ENCODE measurements at regions not wholly inside any gene's neighbourhood (a gene's known extent, or its start where the extent isn't known, plus 50 kb on each side); places are given as distances from the start of the nearest gene placed in this dataset.

DNA sequence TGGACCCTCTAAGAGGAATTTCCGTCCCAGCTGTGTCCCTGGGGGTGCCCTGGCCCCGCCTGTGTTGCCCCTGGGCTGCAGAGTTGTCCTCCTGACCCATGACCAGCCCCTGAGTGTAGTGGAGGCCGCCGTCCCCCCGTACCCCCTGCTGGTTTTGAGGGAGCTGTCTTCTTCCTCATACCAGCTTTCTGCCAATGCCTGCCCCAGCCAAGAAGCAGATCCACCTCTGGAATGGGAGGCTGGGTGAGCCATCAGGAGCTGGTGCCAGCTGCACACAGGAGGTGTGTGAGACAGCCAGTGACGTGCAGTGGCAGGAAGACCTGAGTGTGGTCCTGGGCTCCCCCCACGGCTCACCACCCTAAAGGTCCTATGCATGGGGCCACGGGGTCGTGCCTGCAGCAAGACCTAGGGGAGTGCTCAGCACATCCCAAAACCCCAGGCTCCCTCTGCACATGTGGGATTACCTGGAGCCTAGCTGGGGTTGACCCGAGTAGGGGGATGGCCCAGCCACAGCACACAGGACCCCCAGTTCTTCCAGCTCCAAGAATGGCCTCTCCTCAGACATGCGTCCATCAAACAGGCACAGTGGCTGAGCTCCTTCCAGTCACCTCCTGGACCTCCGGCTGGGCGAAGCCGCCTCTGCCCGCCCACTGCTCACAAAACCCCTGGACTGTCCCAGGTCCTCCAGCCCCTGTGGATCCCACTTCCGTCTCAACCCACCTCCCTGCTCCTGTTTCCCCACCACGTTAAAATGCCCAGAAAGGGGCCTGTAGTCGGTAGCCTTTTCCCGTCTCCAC lies 647.6 kb downstream of the BRD1 start:
- Histone ChIP-seq H3K9ac (ENCODE audit: insufficient read length) (no peak overlapping the region), H3K27ac (no peak overlapping the region), H3K4me3 (no peak overlapping the region), H3K9me3 (ENCODE audit: low read depth, low read length) (no peaks in the 10 kb centered on the region), H3K36me3 (ENCODE audit: insufficient read depth, low read length) (no peaks in the 10 kb centered on the region)
- no peak for TF ChIP-seq EZH2 (IDR thresholded peaks at IDR 0.05)
- no peak for TF ChIP-seq FOXP2 (optimal IDR thresholded peaks at IDR 0.05; ENCODE audit: control extremely low read depth, extremely low read length, insufficient read depth)
- TF ChIP-seq POLR2AphosphoS5 (IDR thresholded peaks at IDR 0.05; ENCODE audit: borderline replicate concordance, low read depth, low read length): no peak
- no peak for DNase-seq (ENCODE audit: low read depth, low spot score)

DNA sequence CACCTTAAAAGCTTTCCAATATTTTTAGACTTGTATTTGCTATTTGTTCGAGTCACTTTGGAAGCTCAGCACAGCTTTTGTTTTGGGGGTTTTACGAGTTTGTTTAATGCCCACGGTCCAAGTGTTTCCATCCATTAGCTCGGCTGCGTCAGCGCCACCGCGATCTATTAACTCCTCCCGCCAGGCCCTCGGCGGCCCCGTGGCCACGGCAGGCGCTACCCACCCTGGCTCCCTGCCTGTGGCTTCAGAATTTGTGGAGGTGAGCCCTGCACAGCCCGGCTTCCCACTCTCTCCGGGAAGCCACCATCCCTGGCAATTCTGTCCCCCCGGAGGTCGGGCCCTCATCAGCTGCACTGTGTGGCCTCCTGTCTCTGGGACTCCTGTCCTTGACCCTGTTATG lies 648.5 kb downstream of the BRD1 start:
- H3K4me3 ChIP-seq: no peak overlapping the region
- no peaks in the 10 kb centered on the region for H3K36me3 ChIP-seq (ENCODE audit: insufficient read depth, low read length)
- H3K9me3 ChIP-seq (ENCODE audit: low read depth, low read length): no peaks in the 10 kb centered on the region
- DNase-seq (ENCODE audit: low read depth, low spot score): no peak
- no peak overlapping the region for H3K27ac ChIP-seq
- no peak for TF ChIP-seq POLR2AphosphoS5 (IDR thresholded peaks at IDR 0.05; ENCODE audit: borderline replicate concordance, low read depth, low read length)
- TF ChIP-seq EZH2 (IDR thresholded peaks at IDR 0.05): no peak
- no peak for TF ChIP-seq FOXP2 (optimal IDR thresholded peaks at IDR 0.05; ENCODE audit: control extremely low read depth, extremely low read length, insufficient read depth)
- H3K9ac ChIP-seq (ENCODE audit: insufficient read length): no peak overlapping the region

DNA sequence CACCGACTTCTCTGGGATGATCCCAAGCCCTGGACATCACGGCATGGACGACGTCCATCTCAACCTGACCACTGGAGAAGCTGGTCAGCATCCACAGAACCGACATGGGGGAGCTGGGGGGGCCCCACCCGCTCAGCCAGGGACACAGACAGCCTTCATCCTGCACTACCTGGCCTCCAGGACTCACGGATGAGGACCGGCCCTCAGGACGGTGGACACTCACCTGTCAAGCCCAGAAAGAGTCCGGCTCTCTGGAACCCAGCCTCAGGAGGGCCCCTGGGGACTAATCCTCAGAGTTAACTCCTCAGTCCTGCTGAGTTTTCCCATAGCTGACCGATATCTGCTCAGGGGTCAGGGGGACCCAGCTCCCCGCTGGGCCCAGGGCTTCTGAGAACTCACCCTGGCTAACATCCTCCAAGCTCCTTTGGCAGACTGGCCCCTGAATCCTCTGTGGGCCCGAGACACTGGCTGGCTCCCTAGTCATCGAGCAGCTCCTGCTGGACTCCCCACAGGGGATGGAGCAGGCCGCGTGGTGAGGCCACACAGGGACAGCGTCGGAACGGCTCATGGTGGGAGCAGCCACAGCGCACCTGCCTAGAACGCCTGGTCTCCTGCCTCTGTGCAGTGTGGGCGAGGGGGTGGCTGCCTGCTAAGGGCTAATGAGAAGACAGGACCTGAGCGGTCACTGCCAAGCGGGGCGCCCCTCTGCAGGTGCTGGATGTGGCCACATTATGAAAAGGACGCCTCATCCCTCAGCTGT lies 649.2 kb downstream of the BRD1 start:
- no peaks in the 10 kb centered on the region for H3K9me3 ChIP-seq (ENCODE audit: low read depth, low read length)
- H3K9ac ChIP-seq (ENCODE audit: insufficient read length): no peak overlapping the region
- no peaks in the 10 kb centered on the region for H3K36me3 ChIP-seq (ENCODE audit: insufficient read depth, low read length)
- DNase-seq (ENCODE audit: low read depth, low spot score): no peak
- TF ChIP-seq POLR2AphosphoS5 (IDR thresholded peaks at IDR 0.05; ENCODE audit: borderline replicate concordance, low read depth, low read length) (no peak), EZH2 (IDR thresholded peaks at IDR 0.05) (no peak), FOXP2 (optimal IDR thresholded peaks at IDR 0.05; ENCODE audit: control extremely low read depth, extremely low read length, insufficient read depth) (no peak)
- no peak overlapping the region for H3K27ac ChIP-seq
- H3K4me3 ChIP-seq: no peak overlapping the region

DNA sequence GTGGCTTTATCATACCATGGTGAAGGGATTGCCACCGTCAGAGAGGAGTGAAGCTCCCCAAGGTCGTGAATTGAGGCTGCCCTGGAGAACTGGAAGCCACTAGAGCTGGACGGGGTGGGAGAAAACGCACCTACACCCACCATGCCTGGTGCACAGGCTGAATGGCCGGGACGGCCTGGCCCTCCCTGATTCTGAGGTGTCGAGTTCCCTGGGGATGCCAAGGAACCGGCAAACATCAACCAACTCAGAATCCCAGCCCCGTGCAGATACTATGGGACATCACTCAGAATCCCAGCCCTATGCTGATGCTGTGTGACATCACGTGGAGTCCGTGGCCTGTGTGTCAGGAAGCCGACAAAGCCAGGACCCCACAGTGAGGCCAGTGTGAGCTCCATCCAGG lies 650.0 kb downstream of the BRD1 start:
- H3K27ac ChIP-seq: no peak overlapping the region
- no peaks in the 10 kb centered on the region for H3K36me3 ChIP-seq (ENCODE audit: insufficient read depth, low read length)
- no peak overlapping the region for H3K4me3 ChIP-seq
- TF ChIP-seq EZH2 (IDR thresholded peaks at IDR 0.05): no peak
- H3K9ac ChIP-seq (ENCODE audit: insufficient read length): no peak overlapping the region
- no peak for DNase-seq (ENCODE audit: low read depth, low spot score)
- no peaks in the 10 kb centered on the region for H3K9me3 ChIP-seq (ENCODE audit: low read depth, low read length)

DNA sequence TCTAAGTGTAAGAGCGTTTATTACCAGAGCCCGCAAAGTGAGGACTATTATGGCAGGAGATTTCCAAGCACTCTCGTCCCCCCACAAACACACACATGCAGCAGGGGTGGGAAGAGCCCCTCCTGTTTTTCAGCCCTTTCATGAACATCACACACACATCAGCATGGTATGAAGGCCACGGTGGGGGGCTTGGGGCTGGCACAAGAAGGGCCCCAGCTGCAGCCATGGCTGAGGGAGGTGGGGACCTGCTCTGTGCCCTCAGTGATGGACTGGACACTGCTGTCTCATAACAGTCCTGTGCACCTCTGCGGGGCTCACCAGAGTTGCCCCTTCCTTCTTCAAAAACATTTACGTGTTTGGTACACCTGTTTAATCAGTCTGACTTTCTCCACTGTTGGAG lies 650.7 kb downstream of the BRD1 start:
- no peak overlapping the region for H3K27ac ChIP-seq
- DNase-seq (ENCODE audit: low read depth, low spot score): no peak

DNA sequence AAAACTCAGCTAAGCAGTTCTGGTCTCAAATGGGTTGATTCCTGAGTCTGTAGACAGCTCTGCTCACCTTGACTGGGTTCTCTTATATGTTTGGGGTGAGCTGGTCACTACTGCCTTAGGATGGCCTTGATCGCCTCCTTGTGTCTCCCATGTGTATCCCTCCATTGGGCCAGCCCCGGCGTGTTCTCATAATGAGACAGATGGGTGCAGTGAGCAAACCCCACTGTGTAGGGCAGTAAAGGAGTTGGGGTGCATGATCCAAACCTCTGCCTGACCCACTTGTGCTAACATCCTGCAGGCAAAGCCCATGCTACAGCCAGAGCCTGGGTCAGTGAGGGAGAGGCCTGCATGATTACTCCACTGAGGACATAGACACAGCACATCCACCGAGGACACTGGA lies 657.6 kb downstream of the BRD1 start:
- Histone ChIP-seq H3K4me3 (no peak overlapping the region), H3K27ac (no peak overlapping the region), H3K36me3 (ENCODE audit: insufficient read depth, low read length) (no peaks in the 10 kb centered on the region), H3K9me3 (ENCODE audit: low read depth, low read length) (no peaks in the 10 kb centered on the region), H3K9ac (ENCODE audit: insufficient read length) (no peak overlapping the region)
- no peak for DNase-seq (ENCODE audit: low read depth, low spot score)
- TF ChIP-seq EZH2 (IDR thresholded peaks at IDR 0.05) (no peak), FOXP2 (optimal IDR thresholded peaks at IDR 0.05; ENCODE audit: control extremely low read depth, extremely low read length, insufficient read depth) (no peak), POLR2AphosphoS5 (IDR thresholded peaks at IDR 0.05; ENCODE audit: borderline replicate concordance, low read depth, low read length) (no peak)

More for the DNA sequence above, 650.7 kb downstream of the BRD1 start:
- no peak overlapping the region for H3K9ac ChIP-seq (ENCODE audit: insufficient read length)
- no peak for TF ChIP-seq FOXP2 (optimal IDR thresholded peaks at IDR 0.05; ENCODE audit: control extremely low read depth, extremely low read length, insufficient read depth)
- TF ChIP-seq EZH2 (IDR thresholded peaks at IDR 0.05): no peak
- no peak for TF ChIP-seq POLR2AphosphoS5 (IDR thresholded peaks at IDR 0.05; ENCODE audit: borderline replicate concordance, low read depth, low read length)
- H3K36me3 ChIP-seq (ENCODE audit: insufficient read depth, low read length): no peaks in the 10 kb centered on the region
- H3K9me3 ChIP-seq (ENCODE audit: low read depth, low read length): no peaks in the 10 kb centered on the region
- no peak overlapping the region for H3K4me3 ChIP-seq

DNA sequence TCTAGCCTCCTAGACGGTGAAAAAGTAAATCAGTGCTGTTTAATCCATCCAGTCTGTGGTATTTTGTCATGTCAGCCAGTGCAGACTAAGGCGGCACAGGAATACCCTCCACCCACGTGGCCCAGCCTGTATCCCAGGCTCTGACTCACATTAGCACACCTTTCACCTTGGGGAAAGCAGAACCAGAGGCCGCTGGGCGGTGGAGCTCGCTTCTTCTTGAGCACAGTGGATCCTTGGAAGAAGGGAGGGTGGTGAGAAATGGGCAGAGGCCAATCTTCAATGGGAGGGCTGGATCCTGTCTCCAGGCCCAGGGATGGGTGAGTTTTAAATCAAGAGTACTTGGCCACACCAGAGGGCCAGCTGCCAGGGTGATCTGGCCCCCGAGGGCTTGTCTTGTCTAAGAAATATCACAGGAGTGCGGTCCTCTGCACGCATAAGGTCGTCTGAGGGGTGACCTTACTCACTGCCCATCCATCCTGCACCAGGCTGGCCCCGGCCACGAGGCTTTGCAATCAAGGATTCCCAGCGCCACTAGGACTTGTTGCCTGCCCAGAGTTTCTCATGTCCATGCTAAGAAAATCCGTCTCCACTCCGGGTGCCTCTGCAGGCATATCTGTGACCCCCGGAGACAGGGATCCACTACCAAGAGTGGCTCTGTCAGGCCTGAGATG lies 658.5 kb downstream of the BRD1 start:
- DNase-seq (ENCODE audit: low read depth, low spot score): no peak
- no peak overlapping the region for H3K27ac ChIP-seq
- no peak overlapping the region for H3K9ac ChIP-seq (ENCODE audit: insufficient read length)
- no peaks in the 10 kb centered on the region for H3K9me3 ChIP-seq (ENCODE audit: low read depth, low read length)
- no peaks in the 10 kb centered on the region for H3K36me3 ChIP-seq (ENCODE audit: insufficient read depth, low read length)
- TF ChIP-seq FOXP2 (optimal IDR thresholded peaks at IDR 0.05; ENCODE audit: control extremely low read depth, extremely low read length, insufficient read depth): no peak
- TF ChIP-seq POLR2AphosphoS5 (IDR thresholded peaks at IDR 0.05; ENCODE audit: borderline replicate concordance, low read depth, low read length): no peak
- TF ChIP-seq EZH2 (IDR thresholded peaks at IDR 0.05): no peak
- no peak overlapping the region for H3K4me3 ChIP-seq

DNA sequence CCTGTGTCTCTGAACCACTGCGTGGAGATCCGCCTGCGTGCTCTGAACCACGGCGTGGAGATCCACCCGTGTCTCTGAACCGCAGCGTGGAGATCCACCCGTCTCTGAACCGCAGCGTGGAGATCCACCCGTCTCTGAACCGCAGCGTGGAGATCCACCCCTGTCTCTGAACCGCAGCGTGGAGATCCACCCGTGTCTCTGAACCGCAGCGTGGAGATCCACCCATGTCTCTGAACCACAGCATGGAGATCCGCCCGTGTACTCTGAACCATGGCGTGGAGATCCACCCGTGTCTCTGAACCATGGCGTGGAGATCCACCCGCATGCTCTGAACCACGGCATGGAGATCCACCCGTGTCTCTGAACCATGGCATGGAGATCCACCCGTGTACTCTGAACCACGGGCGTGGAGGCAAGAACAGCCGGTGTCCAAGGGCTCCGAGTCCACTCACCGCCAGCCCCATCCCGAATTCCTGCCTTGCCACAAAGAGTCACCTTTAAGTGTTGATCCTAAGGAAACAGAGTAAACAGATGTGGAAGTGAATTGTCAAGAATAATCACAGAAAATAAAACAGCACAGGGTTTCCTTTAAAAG lies 659.4 kb downstream of the BRD1 start:
- no peak for DNase-seq (ENCODE audit: low read depth, low spot score)
- TF ChIP-seq POLR2AphosphoS5 (IDR thresholded peaks at IDR 0.05; ENCODE audit: borderline replicate concordance, low read depth, low read length): no peak
- TF ChIP-seq FOXP2 (optimal IDR thresholded peaks at IDR 0.05; ENCODE audit: control extremely low read depth, extremely low read length, insufficient read depth): no peak
- TF ChIP-seq EZH2 (IDR thresholded peaks at IDR 0.05): no peak
- Histone ChIP-seq H3K9ac (ENCODE audit: insufficient read length) (no peak overlapping the region), H3K9me3 (ENCODE audit: low read depth, low read length) (no peaks in the 10 kb centered on the region), H3K4me3 (no peak overlapping the region), H3K27ac (no peak overlapping the region), H3K36me3 (ENCODE audit: insufficient read depth, low read length) (no peaks in the 10 kb centered on the region)
